Activated CD4-positive, CD25-positive, alpha-beta regulatory T cell treated with anti-CD3 and anti-CD28 coated beads, Interleukin-2, amount 50 U/mL, for 24 hours (primary cell): ENCODE measurements at regions not wholly inside any gene's neighbourhood (a gene's known extent, or its start where the extent isn't known, plus 50 kb on each side); places are given as distances from the start of the nearest gene placed in this dataset.

Experiments
- ATAC-seq, 2 donors: fragments of 150-1000 bp; cut with Tn5 transposase; one replicate each; pipeline ENCODE4 v1.10.0; 2021; ENCODE audit warnings: mild to moderate bottlenecking in 1 of 2, moderate library complexity in 1 of 2

- ATAC-seq, result no peak
These were observed 59.6 kb upstream of the C1GALT1 start for GRCh38 chr7:7122701-7123281.

DNA sequence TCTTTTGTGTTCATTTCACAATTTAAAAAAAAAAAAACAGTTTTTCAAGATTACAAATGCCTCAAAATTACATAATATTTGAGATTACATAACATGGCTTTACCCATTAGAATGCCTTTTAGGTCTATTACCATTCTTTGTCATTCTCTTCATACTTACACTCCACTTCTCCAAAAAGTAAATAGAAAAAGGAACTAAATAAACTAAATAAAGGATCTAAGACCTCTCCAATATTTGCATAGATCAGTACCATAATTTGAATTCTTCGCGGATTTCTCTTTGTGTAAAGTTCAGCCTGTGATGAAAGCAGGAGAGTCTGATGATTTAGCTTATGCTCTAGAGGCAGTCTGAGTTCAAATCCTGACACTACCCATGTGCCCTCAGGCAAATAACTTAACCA is 56.4 kb upstream of the C1GALT1 start:
- no peak for ATAC-seq

GRCh38 chr7:7127773-7128172 is 54.6 kb upstream of the C1GALT1 start:
- ATAC-seq, result no peak

DNA sequence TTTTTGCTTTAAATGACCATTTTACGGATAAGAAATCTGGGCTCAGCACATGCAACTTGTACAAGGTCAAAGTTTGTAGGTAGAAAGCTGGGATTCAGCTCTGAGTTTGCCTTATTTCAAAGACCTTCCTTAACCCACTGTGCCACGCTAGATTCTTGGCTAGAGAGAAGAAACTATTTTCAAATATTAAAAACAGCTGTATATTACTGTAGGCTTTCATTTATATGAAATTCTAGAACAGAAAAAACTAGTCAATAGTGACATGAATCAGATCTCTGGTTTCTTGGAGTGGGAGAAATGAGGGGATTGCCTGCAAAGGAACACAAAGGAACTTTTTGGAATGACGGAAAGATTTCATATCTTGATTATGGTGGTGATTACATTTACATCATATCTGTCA is 53.0 kb upstream of the C1GALT1 start:
- ATAC-seq, result no peak

GRCh38 chr7:7131273-7131672 is 51.1 kb upstream of the C1GALT1 start:
- ATAC-seq, result no peak
